H1 (cell line): ENCODE measurements at regions not wholly inside any gene's neighbourhood (a gene's known extent, or its start where the extent isn't known, plus 50 kb on each side); places are given as distances from the start of the nearest gene placed in this dataset.

Experiments
- CTCF ChIA-PET: fragments of 300-600 bp; sonication (Branson Sonifier 250); formaldehyde crosslinking; loops from one replicate; lab custom pipeline; 2021; ENCODE audit not compliant: partially characterized antibody; lab: Charles Lee
- POLR2A ChIA-PET: fragments of 300-600 bp; sonication (Branson Sonifier 250); formaldehyde crosslinking; loops from one replicate; lab custom pipeline; 2021; ENCODE audit warnings: inconsistent platforms; ENCODE audit not compliant: partially characterized antibody; lab: Charles Lee
- DNase-seq, 2 experiments: peaks; one replicate each; pipeline versions ENCODE4 v3.0.0 to v3.0.0-alpha.2; 2010 to 2022; ENCODE audit warnings: low spot score in 2 of 2, low read depth in 1 of 2, mixed read lengths in 1 of 2
- FAIRE-seq: peaks from 2 replicates; lab custom pipeline; 2011; peaks lifted over from hg19 to GRCh38; lab: Jason Lieb, UNC
- H2AFZ ChIP-seq: 2 replicates; pipeline ENCODE4 v1.8.1; 2012; ENCODE audit warnings: low read length, inconsistent platforms
- H2AK5ac ChIP-seq: 2 replicates; pipeline ENCODE4 v1.6.1; 2013; ENCODE audit warnings: low read depth, low read length
- H2BK120ac ChIP-seq: replicated peaks from 2 replicates; pipeline ENCODE3; 2013; ENCODE audit warnings: low read depth, low read length, inconsistent platforms
- H2BK12ac ChIP-seq: 2 replicates; pipeline ENCODE4 v1.6.1; 2013; ENCODE audit warnings: low read depth, low read length
- H2BK15ac ChIP-seq: 2 replicates; pipeline ENCODE4 v1.6.1; 2013; ENCODE audit warnings: low read length
- H2BK20ac ChIP-seq: 2 replicates; pipeline ENCODE4 v1.6.1; 2013; ENCODE audit warnings: low read length
- H2BK5ac ChIP-seq: 2 replicates; pipeline ENCODE4 v1.6.1; 2013; ENCODE audit warnings: low read depth, low read length
- H3K14ac ChIP-seq: 2 replicates; pipeline ENCODE4 v1.6.1; 2013; ENCODE audit warnings: inconsistent platforms; ENCODE audit not compliant: insufficient read length
- H3K18ac ChIP-seq: 2 replicates; pipeline ENCODE4 v1.6.1; 2013; ENCODE audit warnings: low read length; ENCODE audit errors: extremely low read depth
- H3K23ac ChIP-seq: 2 replicates; pipeline ENCODE4 v1.6.1; 2013; ENCODE audit warnings: inconsistent platforms; ENCODE audit not compliant: insufficient read length
- H3K23me2 ChIP-seq: 2 replicates; pipeline ENCODE4 v1.6.1; 2013; ENCODE audit warnings: low read depth, low read length
- H3K27ac ChIP-seq: 2 replicates; pipeline ENCODE4 v1.6.1; 2011; ENCODE audit warnings: low read depth, low read length, inconsistent platforms
- H3K27me3 ChIP-seq, 4 experiments: replicated peaks in 1 of 4; 1 replicate in 1 of 4; 2 replicates in 3 of 4; pipeline versions ENCODE4 v1.6.1 to v1.8.1; 2011 to 2013; ENCODE audit warnings: low read length in 3 of 4, mild to moderate bottlenecking in 3 of 4, inconsistent platforms in 2 of 4, mixed read lengths in 2 of 4, moderate library complexity in 1 of 4; ENCODE audit not compliant: control insufficient read depth in 3 of 4, insufficient read depth in 3 of 4; ENCODE audit errors: extremely low read depth in 1 of 4
- H3K36me3 ChIP-seq, 4 experiments: 2 replicates each; pipeline versions ENCODE4 v1.6.1 to v1.8.1; 2011 to 2013; ENCODE audit warnings: mild to moderate bottlenecking in 4 of 4, low read length in 3 of 4, moderate library complexity in 2 of 4, control low read depth in 1 of 4, inconsistent platforms in 1 of 4; ENCODE audit not compliant: insufficient read depth in 4 of 4, control insufficient read depth in 2 of 4
- H3K4ac ChIP-seq: replicated peaks from 2 replicates; pipeline ENCODE3; 2013; ENCODE audit warnings: low read length, low read depth, mixed read lengths, inconsistent platforms; ENCODE audit not compliant: insufficient read length
- H3K4me1 ChIP-seq, 4 experiments: replicated peaks in 1 of 4; 1 replicate in 1 of 4; 2 replicates in 3 of 4; pipeline versions ENCODE4 v1.6.1 to v1.8.1; 2011 to 2013; ENCODE audit warnings: low read length in 3 of 4, inconsistent platforms in 2 of 4, mixed read lengths in 1 of 4; ENCODE audit not compliant: insufficient read depth in 4 of 4, control insufficient read depth in 3 of 4
- H3K4me2 ChIP-seq, 2 experiments: 2 replicates each; pipeline versions ENCODE4 v1.6.1 to v1.8.1; 2011 to 2013; ENCODE audit warnings: low read depth in 2 of 2, low read length in 2 of 2, control low read depth in 1 of 2, inconsistent platforms in 1 of 2, mild to moderate bottlenecking in 1 of 2; ENCODE audit not compliant: insufficient read depth in 1 of 2
- H3K4me3 ChIP-seq, 4 experiments: fragments of 200-600, 300-600 bp in 1 of 4; sonication (generic), shearing (Covaris generic), sonication (Bioruptor Twin) in 1 of 4; 2 replicates each; pipeline versions ENCODE4 v1.5.1 to v1.8.1; 2011 to 2016; ENCODE audit warnings: low read length in 4 of 4, low read depth in 3 of 4, control low read depth in 2 of 4, inconsistent platforms in 2 of 4, mild to moderate bottlenecking in 2 of 4, mixed read lengths in 1 of 4, moderate library complexity in 1 of 4; ENCODE audit not compliant: insufficient read depth in 2 of 4; ENCODE audit errors: extremely low read depth in 1 of 4
- H3K56ac ChIP-seq: replicated peaks from 2 replicates; pipeline ENCODE3; 2013; ENCODE audit warnings: low read depth, mild to moderate bottlenecking, mixed read lengths, low read length, inconsistent platforms; ENCODE audit not compliant: insufficient read length
- H3K79me1 ChIP-seq: 2 replicates; pipeline ENCODE4 v1.6.1; 2013; ENCODE audit warnings: low read depth, low read length, control low read depth
- H3K79me2 ChIP-seq, 2 experiments: 2 replicates each; pipeline versions ENCODE4 v1.6.1 to v1.8.1; 2012 to 2013; ENCODE audit warnings: low read length in 2 of 2, mild to moderate bottlenecking in 2 of 2, inconsistent platforms in 1 of 2; ENCODE audit not compliant: insufficient read depth in 2 of 2, control insufficient read depth in 1 of 2
- H3K9ac ChIP-seq, 4 experiments: replicated peaks in 1 of 4; 1 replicate in 1 of 4; 2 replicates in 3 of 4; pipeline versions ENCODE4 v1.6.1 to v1.8.1; 2011 to 2013; ENCODE audit warnings: low read depth in 3 of 4, low read length in 3 of 4, control low read depth in 2 of 4, mild to moderate bottlenecking in 2 of 4, moderate library complexity in 2 of 4, inconsistent platforms in 1 of 4; ENCODE audit errors: extremely low read depth in 1 of 4
- H3K9me3 ChIP-seq, 2 experiments: 2 replicates each; pipeline versions ENCODE4 v1.6.1 to v1.8.1; 2012 to 2013; ENCODE audit warnings: mild to moderate bottlenecking in 2 of 2, moderate library complexity in 2 of 2, control low read depth in 1 of 2, inconsistent platforms in 1 of 2, low read depth in 1 of 2, low read length in 1 of 2, mixed read lengths in 1 of 2; ENCODE audit not compliant: insufficient read depth in 2 of 2
- H4K20me1 ChIP-seq, 2 experiments: replicated peaks in 1 of 2; 2 replicates each; pipeline versions ENCODE3 to v1.8.1; 2011 to 2013; ENCODE audit warnings: inconsistent platforms in 2 of 2, low read length in 2 of 2, mild to moderate bottlenecking in 1 of 2; ENCODE audit not compliant: insufficient read depth in 2 of 2, control insufficient read depth in 1 of 2
- H4K5ac ChIP-seq: 2 replicates; pipeline ENCODE4 v1.6.1; 2013; ENCODE audit warnings: low read length, low read depth, mixed read lengths, inconsistent platforms; ENCODE audit not compliant: insufficient read length
- H4K8ac ChIP-seq: 2 replicates; pipeline ENCODE4 v1.8.0; 2013; ENCODE audit warnings: mild to moderate bottlenecking, moderate library complexity, low read length, inconsistent platforms; ENCODE audit not compliant: insufficient read depth; ENCODE audit errors: extremely low read depth
- H4K91ac ChIP-seq: replicated peaks from 2 replicates; pipeline ENCODE3; 2013; ENCODE audit warnings: low read length, mixed read lengths, inconsistent platforms; ENCODE audit not compliant: insufficient read length
- CBX5 ChIP-seq: fragments of 300-800, 300-1000 bp; sonication (generic); IDR thresholded peaks from 2 replicates; pipeline ENCODE4 v1.7.1; 2016; ENCODE audit warnings: antibody characterized with exemption, low read length, low read depth
- CBX8 ChIP-seq: fragments of 300-800, 300-1000 bp; sonication (generic); IDR thresholded peaks from 2 replicates; pipeline ENCODE4 v1.7.1; 2016; ENCODE audit warnings: low read depth, low read length, borderline replicate concordance
- CREB1 ChIP-seq: IDR thresholded peaks from 2 replicates; pipeline ENCODE4 v1.6.1; 2012; ENCODE audit warnings: inconsistent platforms
- EP300 ChIP-seq, 2 experiments: IDR thresholded peaks; 1 replicate in 1 of 2; 2 replicates in 1 of 2; pipeline ENCODE4 v1.6.1; 2011 to 2012; ENCODE audit warnings: low read depth in 2 of 2, low read length in 2 of 2, mild to moderate bottlenecking in 2 of 2, borderline replicate concordance in 1 of 2, inconsistent platforms in 1 of 2, moderate library complexity in 1 of 2
- GABPA ChIP-seq: IDR thresholded peaks from 2 replicates; pipeline ENCODE4 v1.6.1; 2011; ENCODE audit warnings: mild to moderate bottlenecking, low read length, moderate library complexity, borderline replicate concordance; ENCODE audit not compliant: insufficient read depth
- NANOG ChIP-seq: IDR thresholded peaks from 2 replicates; pipeline ENCODE4 v1.6.1; 2011; ENCODE audit warnings: low read length, low read depth, mild to moderate bottlenecking, inconsistent platforms; ENCODE audit not compliant: insufficient read depth, poor library complexity, severe bottlenecking
- RAD21 ChIP-seq, 2 experiments: IDR thresholded peaks in 1 of 2; conservative IDR thresholded peaks in 1 of 2; 2 replicates each; pipeline ENCODE4 v1.6.1; 2011; ENCODE audit warnings: low read depth in 2 of 2, low read length in 2 of 2, improper control_type of control experiment in 1 of 2, inconsistent platforms in 1 of 2, mild to moderate bottlenecking in 1 of 2, moderate library complexity in 1 of 2
- RFX5 ChIP-seq: IDR thresholded peaks from 2 replicates; pipeline ENCODE4 v1.6.1; 2011; ENCODE audit warnings: low read depth, low read length, improper control_type of control experiment, borderline replicate concordance
- RNF2 ChIP-seq: fragments of 200-900, 300-1000 bp; sonication (generic); IDR thresholded peaks from 2 replicates; pipeline ENCODE4 v1.7.1; 2016; ENCODE audit warnings: borderline replicate concordance, low read depth, mild to moderate bottlenecking, antibody characterized with exemption, low read length; ENCODE audit not compliant: poor library complexity, severe bottlenecking; ENCODE audit errors: missing control alignments
- SIX5 ChIP-seq: IDR thresholded peaks from 2 replicates; pipeline ENCODE4 v1.6.1; 2011; ENCODE audit warnings: mild to moderate bottlenecking, low read depth, low read length
- SP4 ChIP-seq: IDR thresholded peaks from 2 replicates; pipeline ENCODE4 v1.6.1; 2012; ENCODE audit warnings: low read length, inconsistent platforms
- SRF ChIP-seq: IDR thresholded peaks from 2 replicates; pipeline ENCODE4 v1.6.1; 2011; ENCODE audit warnings: mild to moderate bottlenecking, low read depth, low read length, moderate library complexity
- SUZ12 ChIP-seq: fragments of 200-600 bp; sonication (generic); IDR thresholded peaks from 2 replicates; pipeline ENCODE4 v1.6.1; 2012; ENCODE audit warnings: mild to moderate bottlenecking, inconsistent platforms, low read length, moderate library complexity, mixed read lengths
- TAF7 ChIP-seq: optimal IDR thresholded peaks from 2 replicates; pipeline ENCODE3; 2011; ENCODE audit warnings: low read depth, mild to moderate bottlenecking, inconsistent platforms, low read length, moderate library complexity, borderline replicate concordance
- TEAD4 ChIP-seq: IDR thresholded peaks from 2 replicates; pipeline ENCODE4 v1.6.1; 2012; ENCODE audit warnings: low read depth, low read length, inconsistent platforms, mixed read lengths
- WGBS, 2 experiments: shearing (Covaris generic) in 1 of 2; methylation state at CpG; one replicate each; pipeline versions ENCODE4 v1.1.6 to v1.1.7; 2013 to 2015; ENCODE audit warnings: low lambda C conversion rate in 2 of 2, mixed read lengths in 2 of 2, inconsistent platforms in 1 of 2, low coverage in 1 of 2, missing lambda C conversion rate in 1 of 2; ENCODE audit not compliant: insufficient replicate concordance in 2 of 2, insufficient coverage in 1 of 2, insufficient read length in 1 of 2; ENCODE audit errors: extremely low coverage in 1 of 2, missing lambda C conversion rate in 1 of 2; 5-methylcytosine and 5-hydroxymethylcytosine counted together

- no peaks in the 10 kb centered on the region for H3K79me2 ChIP-seq
- no peak overlapping the region for H2BK20ac ChIP-seq
- POLR2A ChIA-PET = no interaction called here
- no peak overlapping the region for H2BK5ac ChIP-seq
- no peak overlapping the region for H3K27ac ChIP-seq
- H4K20me1 ChIP-seq = no peaks in the 10 kb centered on the region
- no peak overlapping the region for H3K56ac ChIP-seq
- no peak overlapping the region for H3K4me2 ChIP-seq
- H4K8ac ChIP-seq = no peak overlapping the region
- no peaks in the 10 kb centered on the region for H3K79me1 ChIP-seq
- no peaks in the 10 kb centered on the region for H3K27me3 ChIP-seq
- no peak overlapping the region for H2BK15ac ChIP-seq
- no peak overlapping the region for H2BK12ac ChIP-seq
- H2BK120ac ChIP-seq = no peak overlapping the region
- H4K91ac ChIP-seq = no peak overlapping the region
- no peak overlapping the region for H3K14ac ChIP-seq
- H3K23me2 ChIP-seq = no peaks in the 10 kb centered on the region
- H3K9me3 ChIP-seq = no peaks in the 10 kb centered on the region
- no peak overlapping the region for H3K9ac ChIP-seq
- H3K23ac ChIP-seq = no peak overlapping the region
- CTCF ChIA-PET = no interaction called here
- no peaks in the 10 kb centered on the region for H3K36me3 ChIP-seq
- H2AK5ac ChIP-seq = no peak overlapping the region
- H4K5ac ChIP-seq = no peak overlapping the region
- 97% methylated on average over 2 of the region's 2 CpGs; no CpG with 5 or more reads in 1 of the 2 experiments for WGBS, 2 experiments
- no peaks in the 10 kb centered on the region for H3K4me1 ChIP-seq
- H2AFZ ChIP-seq = 0 out of 2 replicates have a peak overlapping the region, but pooled peaks have one; percentile 13
- FAIRE-seq (no peak), DNase-seq (no peak)
- H3K4me3 ChIP-seq = no peak overlapping the region
- H3K4ac ChIP-seq = no peak overlapping the region
- H3K18ac ChIP-seq = no peak overlapping the region
- TF ChIP-seq EP300 (IDR thresholded peaks at IDR 0.05; ENCODE audit: borderline replicate concordance in 1 of 2, low read depth in 2 of 2, low read length in 2 of 2) (no peak), CREB1 (no peak), SP4 (no peak), RFX5 (no peak), GABPA (no peak), TAF7 (no peak), SIX5 (no peak), NANOG (no peak), RAD21 (IDR thresholded peaks at IDR 0.05 in 1 of 2, conservative IDR thresholded peaks at IDR 0.05 in 1 of 2; ENCODE audit: low read depth in 2 of 2, low read length in 2 of 2) (no peak), SUZ12 (no peak), SRF (no peak), CBX5 (no peak), RNF2 (no peak), CBX8 (no peak), TEAD4 (no peak)
Measured at GRCh38 chr3:34884007-34884406, 755.3 kb upstream of the ARPP21 start.
